Stimulated activated CD4-positive, alpha-beta T cell treated with anti-CD3 and anti-CD28 coated beads, Interleukin-15, amount 100 ng/mL, for 48 hours (primary cell): ENCODE measurements at regions not wholly inside any gene's neighbourhood (a gene's known extent, or its start where the extent isn't known, plus 50 kb on each side); places are given as distances from the start of the nearest gene placed in this dataset.
"Not testable (repeated sequence)": the region's sequence is repeated elsewhere in the genome, so short reads cannot be mapped to it uniquely, and the experiment has no call there.

Source experiments
- DNase-seq, 2 donors: peaks; one replicate each; pipeline ENCODE4 v3.0.0-alpha.2; 2020; ENCODE audit warnings: low read depth in 2 of 2

- no peak for DNase-seq
These were observed 109.7 kb upstream of the GLI2 start for GRCh38 chr2:120625865-120626560.

GRCh38 chr2:120626566-120626965, 109.1 kb upstream of the GLI2 start:
- DNase-seq: no peak

DNA sequence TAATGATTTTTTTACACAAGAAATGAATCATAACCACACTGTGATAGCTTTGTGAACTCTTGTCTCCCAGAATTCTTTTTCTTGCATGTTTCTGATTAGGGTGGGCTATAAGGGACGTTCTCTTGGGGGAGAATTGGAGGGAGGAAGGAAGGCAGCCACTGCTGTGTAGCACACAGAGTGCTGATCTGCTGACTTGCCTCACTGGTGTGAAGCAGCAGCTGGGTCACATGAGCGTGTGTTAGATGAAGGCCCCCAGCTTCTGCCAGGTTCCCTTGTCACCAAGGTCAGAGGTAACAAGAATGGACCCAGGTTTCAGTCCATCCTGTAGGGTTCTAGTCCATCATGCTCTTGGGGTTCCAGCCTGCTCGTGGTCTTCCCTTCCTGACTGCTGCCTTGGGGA, 107.4 kb upstream of the GLI2 start:
- no peak for DNase-seq

GRCh38 chr2:120629241-120629895, 106.3 kb upstream of the GLI2 start:
- DNase-seq: no peak

DNA sequence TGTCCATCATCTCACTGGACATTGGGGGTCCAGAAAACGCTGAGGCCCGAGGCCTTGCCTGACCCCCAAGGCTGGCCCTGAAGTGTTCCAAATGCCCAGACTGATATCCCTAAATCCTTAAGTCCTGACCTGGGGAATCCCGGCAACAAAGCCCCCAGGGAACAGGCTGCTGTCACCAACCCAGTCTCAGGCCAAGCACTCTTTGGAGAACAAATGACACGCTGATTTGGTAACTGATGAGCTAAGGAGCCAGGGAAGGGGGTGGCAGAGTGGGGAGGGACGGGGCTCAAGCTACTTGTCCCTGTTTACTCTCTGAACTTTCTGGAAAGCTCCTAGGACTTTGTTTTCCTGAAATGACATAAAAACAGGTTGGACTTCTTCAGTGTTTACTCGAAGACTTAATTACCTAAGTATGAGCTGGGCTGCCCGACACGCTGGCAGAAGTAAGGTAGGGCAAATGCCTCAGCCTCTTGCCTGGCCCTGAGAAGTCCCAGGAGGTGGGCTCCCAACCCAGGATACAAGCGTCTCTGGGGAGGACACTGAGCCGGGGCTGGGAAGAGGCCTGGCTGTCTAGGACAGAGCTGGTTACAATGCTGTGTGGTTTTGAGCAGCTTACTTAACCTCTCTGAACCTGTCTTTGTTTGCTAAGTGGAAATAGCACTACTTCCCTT, 105.5 kb upstream of the GLI2 start:
- no peak for DNase-seq

DNA sequence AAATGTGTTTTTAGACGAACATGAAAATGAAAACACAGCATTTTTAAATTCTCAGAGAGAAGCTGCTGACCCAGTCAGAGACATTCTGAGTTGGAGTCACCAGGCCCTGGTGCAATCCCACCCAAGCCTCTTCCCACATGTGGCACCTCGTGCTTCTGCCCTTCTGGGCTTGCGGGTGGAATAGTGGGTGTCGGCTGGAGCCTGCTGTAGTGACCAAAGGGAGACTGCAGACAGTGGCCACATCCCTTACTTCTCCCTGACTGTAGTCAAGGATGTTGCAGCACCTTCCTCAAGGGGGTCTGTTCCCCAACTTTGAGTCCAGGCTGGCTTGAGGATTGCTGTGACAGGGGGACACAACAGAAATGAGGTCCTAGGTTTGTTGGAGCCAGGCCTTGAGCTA, 104.4 kb upstream of the GLI2 start:
- no peak for DNase-seq

- no peak for DNase-seq
These were observed 103.9 kb upstream of the GLI2 start for GRCh38 chr2:120631724-120632123.

GRCh38 chr2:120632796-120633646, 102.6 kb upstream of the GLI2 start:
- no peak for DNase-seq

GRCh38 chr2:120634533-120634932, 101.1 kb upstream of the GLI2 start:
- no peak for DNase-seq

DNA sequence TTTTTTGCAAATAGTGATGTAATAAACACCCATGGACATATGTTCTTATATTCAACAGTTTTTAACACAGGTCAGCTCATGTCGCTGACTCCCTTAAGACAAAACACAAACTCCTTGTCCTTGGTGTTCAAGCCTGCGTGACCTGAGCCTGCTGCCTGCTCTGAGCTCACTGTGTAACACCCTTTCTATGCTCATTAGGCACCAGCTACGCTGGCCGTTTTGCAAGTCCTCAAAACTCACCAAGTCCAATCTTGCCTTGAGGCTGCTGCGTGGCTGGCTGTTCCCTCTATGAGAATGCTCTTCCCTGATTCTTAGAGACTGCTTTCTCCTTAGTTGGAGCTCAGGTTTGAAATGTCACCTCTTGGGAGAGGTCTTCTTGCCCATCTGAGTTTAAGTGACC, 100.5 kb upstream of the GLI2 start:
- no peak for DNase-seq

GRCh38 chr2:120637847-120638246, 97.8 kb upstream of the GLI2 start:
- no peak for DNase-seq

- no peak for DNase-seq
These were observed 97.2 kb upstream of the GLI2 start for GRCh38 chr2:120638450-120638849.

GRCh38 chr2:120641366-120641771, 94.3 kb upstream of the GLI2 start:
- no peak for DNase-seq

DNA sequence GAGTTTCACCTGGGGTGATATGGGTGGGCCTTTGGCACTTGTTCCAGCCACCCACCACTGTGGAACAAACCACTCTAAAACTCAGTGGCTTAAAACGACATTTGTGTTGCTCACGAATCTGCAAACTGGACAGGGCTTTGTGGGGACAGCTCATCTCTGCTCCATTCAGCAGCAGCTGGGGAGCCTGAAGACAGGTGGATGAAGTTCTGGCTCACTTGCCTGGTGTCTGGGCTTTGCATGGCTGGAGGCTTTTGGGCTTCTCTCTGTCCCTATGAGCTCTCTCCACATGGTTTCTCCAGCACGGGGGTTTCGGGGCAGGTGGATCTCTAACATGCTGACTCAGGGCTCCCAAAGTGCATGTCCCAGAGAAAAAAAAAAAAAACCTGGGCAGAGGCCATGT, 93.0 kb upstream of the GLI2 start:
- DNase-seq: no peak

GRCh38 chr2:120646994-120647393, 88.7 kb upstream of the GLI2 start:
- DNase-seq: no peak

DNA sequence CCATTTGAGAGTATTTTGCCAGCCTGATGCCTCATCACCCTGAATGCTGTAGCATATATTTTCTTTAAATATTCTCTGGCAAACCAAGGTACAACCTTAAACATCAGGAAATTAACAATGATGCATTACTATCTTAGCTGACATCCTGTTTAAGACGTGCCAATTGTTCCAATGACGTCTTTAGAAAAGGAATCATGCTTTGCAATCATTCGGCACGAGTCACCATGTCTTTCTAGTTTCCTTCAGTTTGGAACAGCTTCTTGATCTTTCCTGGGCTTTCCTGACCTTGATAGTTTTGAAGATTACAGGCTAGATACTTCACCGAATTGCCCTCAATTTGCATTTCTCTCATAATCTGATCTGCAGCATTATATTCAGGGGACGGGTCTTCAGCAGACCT, 88.2 kb upstream of the GLI2 start:
- no peak for DNase-seq

DNA sequence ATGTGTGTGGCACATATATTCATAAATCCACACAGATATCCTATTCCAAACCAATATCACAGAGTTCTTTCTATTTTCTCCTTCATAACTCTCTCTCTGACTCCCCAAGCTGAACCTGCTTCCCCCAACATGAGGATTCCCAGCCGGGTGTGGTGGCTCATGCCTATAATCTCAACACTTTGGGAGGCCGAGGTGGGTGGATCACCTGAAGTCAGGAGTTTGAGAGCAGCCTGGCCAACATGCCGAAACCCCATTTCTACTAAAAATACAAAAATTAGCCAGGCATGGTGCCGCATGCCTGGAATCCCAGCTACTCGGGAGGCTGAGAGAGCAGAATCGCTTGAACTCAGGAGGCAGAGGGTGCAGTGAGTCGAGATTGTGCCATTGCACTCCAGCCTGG, 86.3 kb upstream of the GLI2 start:
- DNase-seq: not testable (repeated sequence)

DNA sequence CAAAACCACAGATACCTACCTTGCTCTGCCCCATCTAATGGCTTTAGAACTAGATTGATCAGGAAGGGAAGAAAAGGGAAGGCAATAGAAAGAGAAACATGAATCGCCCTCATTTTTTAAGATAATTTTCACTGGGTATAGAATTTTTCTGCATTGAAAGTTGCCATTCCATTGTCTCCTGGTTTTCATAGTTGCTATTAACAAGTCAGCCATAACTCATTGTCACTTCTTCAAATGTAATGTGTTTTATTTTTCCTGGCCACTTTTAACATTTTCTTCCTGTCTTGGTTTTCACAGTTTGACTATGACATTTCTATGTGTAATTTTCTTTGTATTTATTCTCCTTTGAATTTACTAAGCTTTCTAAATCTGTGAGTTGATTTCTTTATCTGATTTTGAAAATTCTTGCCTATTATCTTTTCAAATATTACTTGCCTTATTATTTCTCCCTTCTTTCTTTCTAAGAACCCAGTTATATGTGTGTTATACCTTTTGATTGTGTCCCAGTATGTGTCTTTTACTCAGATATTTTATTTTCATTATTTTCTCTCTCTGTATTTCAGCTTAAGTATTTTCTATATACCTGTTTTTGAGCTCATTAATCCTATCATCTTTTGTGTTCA, 85.5 kb upstream of the GLI2 start:
- no peak for DNase-seq

GRCh38 chr2:120651818-120652217, 83.8 kb upstream of the GLI2 start:
- no peak for DNase-seq

- DNase-seq: no peak
These were observed 82.6 kb upstream of the GLI2 start for GRCh38 chr2:120653046-120653445.

- no peak for DNase-seq
These were observed 81.8 kb upstream of the GLI2 start for GRCh38 chr2:120653871-120654270.
